ENCODE measurements at regions not wholly inside any gene's neighbourhood (a gene's known extent, or its start where the extent isn't known, plus 50 kb on each side); places are given as distances from the start of the nearest gene placed in this dataset.

DNA sequence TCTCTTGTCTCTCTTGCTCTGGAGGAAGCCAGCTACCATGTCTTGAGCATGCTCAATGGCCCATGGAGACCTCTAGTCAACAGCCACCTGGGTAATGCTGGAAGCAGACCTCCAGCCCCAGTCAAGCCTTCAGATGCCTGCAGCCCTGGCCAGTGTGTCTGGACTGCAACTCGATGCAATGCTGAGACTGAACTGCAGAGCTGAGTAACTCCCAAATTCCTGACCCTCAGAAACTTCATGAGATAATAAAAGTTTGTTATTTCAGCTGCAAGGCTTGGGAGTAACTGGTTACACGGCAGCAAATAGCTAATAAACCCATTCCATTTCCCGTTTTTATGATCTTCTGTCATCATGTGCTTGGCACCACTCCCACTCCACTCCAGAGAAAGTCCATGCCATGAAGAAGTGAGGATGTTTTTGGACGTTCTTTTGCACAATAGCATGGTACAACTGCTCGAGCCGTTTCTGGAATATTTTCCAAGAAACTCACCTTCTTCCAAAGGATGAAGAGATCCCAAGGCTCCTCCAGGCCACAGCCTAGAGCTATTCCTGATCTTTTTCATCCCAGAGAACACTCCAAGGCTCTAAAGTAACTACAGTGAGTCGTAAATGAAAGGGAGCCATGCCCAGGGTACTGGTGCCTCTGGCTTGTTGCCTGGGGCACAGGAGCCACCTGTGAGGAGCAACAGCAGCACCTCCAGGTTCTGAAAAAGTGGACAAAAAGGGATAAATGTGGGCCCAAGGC lies 72.0 kb upstream of the KLF13 start:
- 90% methylated on average over 7 of the region's 7 CpGs for WGBS (ENCODE audit: insufficient coverage, insufficient replicate concordance, low lambda C conversion rate, missing lambda C conversion rate)
- intact Hi-C loops (cut with micrococcal nuclease; ENCODE audit: unreplicated experiment), result loop anchor here (2.0 kb wide), 2 partner anchors 18 to 72 kb away; partner anchors contain the start of gene KLF13
- in situ Hi-C loops (cut with MboI), result no loop called here
- Histone ChIP-seq H3K36me3 (ENCODE audit: control insufficient read depth in 2 of 2, insufficient read depth in 2 of 2, low read length in 1 of 2) (no peaks in the 10 kb centered on the region), H3K4me3 (no peak overlapping the region), H3K4me1 (ENCODE audit: control insufficient read depth, insufficient read depth, low read length) (peaks cover 38% of the 10 kb centered on the region), H3K4me2 (ENCODE audit: control insufficient read depth, insufficient read depth) (peak overlapping the region; percentile 15), H3K9me3 (replicated peaks; ENCODE audit: control insufficient read depth, insufficient read depth, low read length) (no peaks in the 10 kb centered on the region), H3K27ac (ENCODE audit: control insufficient read depth, insufficient read depth) (peak overlapping the region; percentile 76), H2AFZ (ENCODE audit: control insufficient read depth, low read depth, low read length) (peak overlapping the region; percentile 64), H3K9ac (ENCODE audit: control insufficient read depth, insufficient read depth, low read length) (peak overlapping the region; percentile 37; the same call in 1 of the 2 replicates), H4K20me1 (ENCODE audit: control insufficient read depth, insufficient read depth) (no peaks in the 10 kb centered on the region), H3K27me3 (replicated peaks in 1 of 2; ENCODE audit: control insufficient read depth in 2 of 2, insufficient read depth in 2 of 2, low read length in 1 of 2) (no peaks in the 10 kb centered on the region), H3K79me2 (ENCODE audit: control insufficient read depth, insufficient read depth, low read length) (no peaks in the 10 kb centered on the region)
- ATAC-seq (no peak), DNase-seq (ENCODE audit: low read depth, low spot score) (no peak), FAIRE-seq (no peak)
- ChIA-PET POLR2A (interaction anchor here (1.1 to 6.9 kb wide), 6 partner anchors 9 to 71 kb away, joined by 5 to 58 read pairs (median 26); no protein-coding TSS in a partner anchor), SMC1A (ENCODE audit: uncharacterized antibody, unreplicated experiment) (interaction anchor here (1.2 to 6.7 kb wide), 8 partner anchors 9 to 180 kb away, joined by 3 to 134 read pairs (median 11); no protein-coding TSS in a partner anchor), CTCF (interaction anchor here (1.0 to 3.8 kb wide), 9 partner anchors 8 to 180 kb away, joined by 3 to 22 read pairs (median 6); no protein-coding TSS in a partner anchor), RAD21 (ENCODE audit: unreplicated experiment) (interaction anchor here (0.8 to 6.5 kb wide), 13 partner anchors 9 to 218 kb away, joined by 3 to 75 read pairs (median 3); partner anchors contain the start of gene KLF13)
- BruUV-seq (replicated peaks), result no TSS peak
- TF ChIP-seq NR2F1 (conservative IDR thresholded peaks at IDR 0.05) (peak; percentile 44; the same call in 1 of the 2 replicates), HDAC6 (IDR thresholded peaks at IDR 0.05; ENCODE audit: unreplicated experiment) (no peak)

GRCh38 chr15:31255176-31255510 lies 71.5 kb upstream of the KLF13 start:
- ChIA-PET RAD21 (ENCODE audit: unreplicated experiment) (interaction anchor here (0.8 to 6.5 kb wide), 18 partner anchors 9 to 218 kb away, joined by 3 to 75 read pairs (median 4); partner anchors contain the start of gene KLF13), CTCF (interaction anchor here (0.8 to 3.8 kb wide), 9 partner anchors 8 to 234 kb away, joined by 3 to 22 read pairs (median 10); no protein-coding TSS in a partner anchor), POLR2A (interaction anchor here (1.0 to 6.9 kb wide), 10 partner anchors 9 to 97 kb away, joined by 3 to 58 read pairs (median 14); partner anchors contain the start of gene KLF13), SMC1A (ENCODE audit: uncharacterized antibody, unreplicated experiment) (interaction anchor here (1.0 to 6.7 kb wide), 8 partner anchors 10 to 180 kb away, joined by 3 to 134 read pairs (median 12); no protein-coding TSS in a partner anchor)
- 0 out of 3 replicates have a peak, but pooled peaks have one; percentile 2 for ATAC-seq
- H3K79me2 ChIP-seq (ENCODE audit: control insufficient read depth, insufficient read depth, low read length), result no peaks in the 10 kb centered on the region
- 94% methylated on average over 5 of the region's 5 CpGs for WGBS (ENCODE audit: insufficient coverage, insufficient replicate concordance, low lambda C conversion rate, missing lambda C conversion rate)
- intact Hi-C loops (cut with micrococcal nuclease; ENCODE audit: unreplicated experiment) (loop anchor here (2.0 kb wide), 2 partner anchors 18 to 72 kb away; partner anchors contain the start of gene KLF13), in situ Hi-C loops (cut with MboI) (no loop called here)
- no peak for DNase-seq (ENCODE audit: low read depth, low spot score)
- TSS peak; percentile 73 for BruUV-seq (replicated peaks)
- H3K4me2 ChIP-seq (ENCODE audit: control insufficient read depth, insufficient read depth), result peak overlapping the region; percentile 15
- H3K9me3 ChIP-seq (replicated peaks; ENCODE audit: control insufficient read depth, insufficient read depth, low read length), result no peaks in the 10 kb centered on the region
- H3K36me3 ChIP-seq (ENCODE audit: control insufficient read depth in 2 of 2, insufficient read depth in 2 of 2, low read length in 1 of 2), result no peaks in the 10 kb centered on the region
- H2AFZ ChIP-seq (ENCODE audit: control insufficient read depth, low read depth, low read length), result peak overlapping the region; percentile 64
- H3K27ac ChIP-seq (ENCODE audit: control insufficient read depth, insufficient read depth), result peak overlapping the region; percentile 76
- peak overlapping the region; percentile 37; the same call in 1 of the 2 replicates for H3K9ac ChIP-seq (ENCODE audit: control insufficient read depth, insufficient read depth, low read length)
- H4K20me1 ChIP-seq (ENCODE audit: control insufficient read depth, insufficient read depth), result no peaks in the 10 kb centered on the region
- peaks cover 38% of the 10 kb centered on the region for H3K4me1 ChIP-seq (ENCODE audit: control insufficient read depth, insufficient read depth, low read length)
- no peak overlapping the region for H3K4me3 ChIP-seq
- H3K27me3 ChIP-seq (replicated peaks in 1 of 2; ENCODE audit: control insufficient read depth in 2 of 2, insufficient read depth in 2 of 2, low read length in 1 of 2), result no peaks in the 10 kb centered on the region
- no peak for FAIRE-seq
- TF ChIP-seq NFXL1 (IDR thresholded peaks at IDR 0.05; ENCODE audit: borderline replicate concordance) (no peak), YY1 (IDR thresholded peaks at IDR 0.05; ENCODE audit: low read depth, low read length) (peak; percentile 38; the same call in 1 of the 2 replicates), MXI1 (IDR thresholded peaks at IDR 0.05; ENCODE audit: low read depth, low read length) (no peak), TCF3 (IDR thresholded peaks at IDR 0.05; ENCODE audit: borderline replicate concordance, insufficient read depth, low read depth, low read length) (no peak), TCF12 (IDR thresholded peaks at IDR 0.05; ENCODE audit: low read depth, low read length) (no peak), ZNF217 (IDR thresholded peaks at IDR 0.05) (no peak), NR2C2 (IDR thresholded peaks at IDR 0.05; ENCODE audit: borderline replicate concordance, control insufficient read depth, insufficient read length, low read depth) (no peak), HDGF (IDR thresholded peaks at IDR 0.05) (peak; percentile 31; the same call in 1 of the 2 replicates), POLR2A (IDR thresholded peaks at IDR 0.05; ENCODE audit: low read depth, low read length) (no peak)
- TF ChIP-seq, protein P1, sequence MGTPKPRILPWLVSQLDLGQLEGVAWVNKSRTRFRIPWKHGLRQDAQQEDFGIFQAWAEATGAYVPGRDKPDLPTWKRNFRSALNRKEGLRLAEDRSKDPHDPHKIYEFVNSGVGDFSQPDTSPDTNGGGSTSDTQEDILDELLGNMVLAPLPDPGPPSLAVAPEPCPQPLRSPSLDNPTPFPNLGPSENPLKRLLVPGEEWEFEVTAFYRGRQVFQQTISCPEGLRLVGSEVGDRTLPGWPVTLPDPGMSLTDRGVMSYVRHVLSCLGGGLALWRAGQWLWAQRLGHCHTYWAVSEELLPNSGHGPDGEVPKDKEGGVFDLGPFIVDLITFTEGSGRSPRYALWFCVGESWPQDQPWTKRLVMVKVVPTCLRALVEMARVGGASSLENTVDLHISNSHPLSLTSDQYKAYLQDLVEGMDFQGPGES (IDR thresholded peaks at IDR 0.05), result no peak
